ENCODE measurements at regions not wholly inside any gene's neighbourhood (a gene's known extent, or its start where the extent isn't known, plus 50 kb on each side); places are given as distances from the start of the nearest gene placed in this dataset.

GRCh38 chr10:3871424-3871996, 86.5 kb upstream of the KLF6 start:
- DNase-seq (ENCODE audit: low spot score) (no peak), ATAC-seq (no peak)
- CTCF ChIA-PET = no interaction called here
- Mint-ChIP-seq H3K27me3 (ENCODE audit: low read depth) (no peaks in the 10 kb centered on the region), H3K4me1 (peaks cover 17% of the 10 kb centered on the region), H3K27ac (0 out of 2 replicates have a peak overlapping the region, but pooled peaks have one; percentile 26), H3K4me3 (no peak overlapping the region), H3K36me3 (no peaks in the 10 kb centered on the region), H3K9me3 (no peaks in the 10 kb centered on the region)
- TF ChIP-seq ATF6 (CRISPR knock-in tag; IDR thresholded peaks at IDR 0.05) = no peak
- no peak for TF ChIP-seq USF1 (CRISPR knock-in tag; IDR thresholded peaks at IDR 0.05)
- TF ChIP-seq KAT7 (CRISPR knock-in tag; IDR thresholded peaks at IDR 0.05; ENCODE audit: borderline replicate concordance) = no peak
- no peak for TF ChIP-seq ZNF121 (CRISPR knock-in tag; IDR thresholded peaks at IDR 0.05)
- TF ChIP-seq GRHL2 (CRISPR knock-in tag; IDR thresholded peaks at IDR 0.05; ENCODE audit: insufficient replicate concordance, severe bottlenecking) = no peak
- no peak for TF ChIP-seq MAX (CRISPR knock-in tag; IDR thresholded peaks at IDR 0.05)
- TF ChIP-seq NR2C2 (CRISPR knock-in tag; IDR thresholded peaks at IDR 0.05) = no peak
- no peak for TF ChIP-seq MXD4 (CRISPR knock-in tag; IDR thresholded peaks at IDR 0.05; ENCODE audit: borderline replicate concordance)
- no peak for TF ChIP-seq TEAD4 (CRISPR knock-in tag; IDR thresholded peaks at IDR 0.05)
- no peak for TF ChIP-seq E2F1 (CRISPR knock-in tag; IDR thresholded peaks at IDR 0.05)
- TF ChIP-seq ERG (CRISPR knock-in tag; IDR thresholded peaks at IDR 0.05) = no peak
- no peak for TF ChIP-seq ETV6 (CRISPR knock-in tag; IDR thresholded peaks at IDR 0.05)
- TF ChIP-seq MYBL2 (CRISPR knock-in tag; IDR thresholded peaks at IDR 0.05) = no peak
- TF ChIP-seq HMGA2 (CRISPR knock-in tag; IDR thresholded peaks at IDR 0.05) = no peak
- no peak for TF ChIP-seq OVOL2 (CRISPR knock-in tag; IDR thresholded peaks at IDR 0.05; ENCODE audit: borderline replicate concordance)
- POLR2A ChIA-PET = interaction anchor here (0.6 kb wide), 1 partner anchor 86 kb away, joined by 4 read pairs; the partner anchor contains the start of gene KLF6

- Mint-ChIP-seq H3K4me3 (no peak overlapping the region), H3K27me3 (ENCODE audit: low read depth) (no peaks in the 10 kb centered on the region), H3K4me1 (peaks cover 17% of the 10 kb centered on the region), H3K36me3 (no peaks in the 10 kb centered on the region), H3K9me3 (no peaks in the 10 kb centered on the region), H3K27ac (no peak overlapping the region)
- ChIA-PET POLR2A (no interaction called here), CTCF (no interaction called here)
- ATAC-seq = no peak
- DNase-seq (ENCODE audit: low spot score) = no peak
- TF ChIP-seq ATF6 (CRISPR knock-in tag; IDR thresholded peaks at IDR 0.05) (no peak), CREM (CRISPR knock-in tag; IDR thresholded peaks at IDR 0.05) (no peak), ZNF423 (CRISPR knock-in tag; IDR thresholded peaks at IDR 0.05) (no peak), ZNF219 (CRISPR knock-in tag; IDR thresholded peaks at IDR 0.05; ENCODE audit: borderline replicate concordance) (no peak), USF2 (CRISPR knock-in tag; IDR thresholded peaks at IDR 0.05) (no peak), GTF2I (CRISPR knock-in tag; conservative IDR thresholded peaks at IDR 0.05) (no peak), ZNF532 (CRISPR knock-in tag; IDR thresholded peaks at IDR 0.05; ENCODE audit: borderline replicate concordance) (no peak), MYBL2 (CRISPR knock-in tag; IDR thresholded peaks at IDR 0.05) (no peak), ZNF138 (CRISPR knock-in tag; conservative IDR thresholded peaks at IDR 0.05) (no peak)
Measured at GRCh38 chr10:3869036-3869435, 84.0 kb upstream of the KLF6 start.
